DOHH2 (cell line): ENCODE measurements at regions not wholly inside any gene's neighbourhood (a gene's known extent, or its start where the extent isn't known, plus 50 kb on each side); places are given as distances from the start of the nearest gene placed in this dataset.

Experiments
- EZH2phosphoT487 ChIP-seq: fragments of 200-600 bp; sonication (generic); IDR thresholded peaks from 2 replicates; pipeline ENCODE4 v1.6.1; 2017; ENCODE audit warnings: borderline replicate concordance, mild to moderate bottlenecking, antibody characterized with exemption, low read length, moderate library complexity, mixed read lengths
- TF ChIP-seq, protein P1 (sequence below): fragments of 200-600 bp; sonication (generic); IDR thresholded peaks from one replicate; pipeline ENCODE4 v1.5.1; 2014; ENCODE audit warnings: antibody characterized with exemption, mild to moderate bottlenecking, low read depth, low read length; ENCODE audit not compliant: poor library complexity, severe bottlenecking

DNA sequence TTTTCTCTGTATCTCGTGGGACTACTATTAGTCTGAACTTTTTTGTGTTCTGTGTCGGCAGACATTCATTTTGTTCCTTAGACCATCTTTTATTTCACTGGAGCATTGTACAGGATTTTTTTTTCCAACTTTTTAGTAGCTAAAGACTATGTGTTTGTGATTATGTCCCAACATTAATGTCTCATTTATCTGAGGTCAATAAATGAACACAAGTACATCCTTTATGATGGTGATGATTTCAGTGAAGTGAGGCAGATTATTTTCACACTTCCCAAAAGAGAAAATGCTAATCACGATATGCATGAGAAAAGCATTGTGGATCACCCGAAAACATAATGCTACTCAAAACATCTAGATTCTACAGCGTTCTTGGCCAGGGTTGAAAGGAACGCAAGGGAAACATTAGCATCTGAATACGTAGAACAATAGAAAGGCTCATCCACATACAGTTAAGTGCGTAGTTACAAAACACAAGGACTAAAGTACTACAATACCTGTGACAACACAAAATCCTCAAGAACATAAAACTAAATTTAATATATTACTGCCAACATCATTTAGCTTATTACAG lies 981.7 kb upstream of the NCAM2 start:
- TF ChIP-seq, protein P1, sequence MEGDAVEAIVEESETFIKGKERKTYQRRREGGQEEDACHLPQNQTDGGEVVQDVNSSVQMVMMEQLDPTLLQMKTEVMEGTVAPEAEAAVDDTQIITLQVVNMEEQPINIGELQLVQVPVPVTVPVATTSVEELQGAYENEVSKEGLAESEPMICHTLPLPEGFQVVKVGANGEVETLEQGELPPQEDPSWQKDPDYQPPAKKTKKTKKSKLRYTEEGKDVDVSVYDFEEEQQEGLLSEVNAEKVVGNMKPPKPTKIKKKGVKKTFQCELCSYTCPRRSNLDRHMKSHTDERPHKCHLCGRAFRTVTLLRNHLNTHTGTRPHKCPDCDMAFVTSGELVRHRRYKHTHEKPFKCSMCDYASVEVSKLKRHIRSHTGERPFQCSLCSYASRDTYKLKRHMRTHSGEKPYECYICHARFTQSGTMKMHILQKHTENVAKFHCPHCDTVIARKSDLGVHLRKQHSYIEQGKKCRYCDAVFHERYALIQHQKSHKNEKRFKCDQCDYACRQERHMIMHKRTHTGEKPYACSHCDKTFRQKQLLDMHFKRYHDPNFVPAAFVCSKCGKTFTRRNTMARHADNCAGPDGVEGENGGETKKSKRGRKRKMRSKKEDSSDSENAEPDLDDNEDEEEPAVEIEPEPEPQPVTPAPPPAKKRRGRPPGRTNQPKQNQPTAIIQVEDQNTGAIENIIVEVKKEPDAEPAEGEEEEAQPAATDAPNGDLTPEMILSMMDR, result no peak
- TF ChIP-seq EZH2phosphoT487, result no peak
